ENCODE measurements at regions not wholly inside any gene's neighbourhood (a gene's known extent, or its start where the extent isn't known, plus 50 kb on each side); places are given as distances from the start of the nearest gene placed in this dataset.

GRCh38 chr13:95385373-95385772, 84.1 kb upstream of the ABCC4 start:
- Histone ChIP-seq H3K27me3 (no peaks in the 10 kb centered on the region), H3K9me3 (no peaks in the 10 kb centered on the region), H3K4me1 (peaks cover 5% of the 10 kb centered on the region; the same call in 1 of the 2 replicates), H3K36me3 (no peaks in the 10 kb centered on the region), H3K4me3 (ENCODE audit: low read depth, low read length) (no peak overlapping the region)
- DNase-seq: no peak
- TF ChIP-seq CTCF (IDR thresholded peaks at IDR 0.05; ENCODE audit: low read depth, low read length): no peak

- DNase-seq: no peak
- peaks cover 3% of the 10 kb centered on the region; the same call in 1 of the 2 replicates for H3K4me1 ChIP-seq
- TF ChIP-seq CTCF (IDR thresholded peaks at IDR 0.05; ENCODE audit: low read depth, low read length): no peak
- no peaks in the 10 kb centered on the region for H3K27me3 ChIP-seq
- no peaks in the 10 kb centered on the region for H3K9me3 ChIP-seq
- no peaks in the 10 kb centered on the region for H3K36me3 ChIP-seq
- no peak overlapping the region for H3K4me3 ChIP-seq (ENCODE audit: low read depth, low read length)
Observed at GRCh38 chr13:95385798-95386197, 84.5 kb upstream of the ABCC4 start.

GRCh38 chr13:95386370-95386769, 85.1 kb upstream of the ABCC4 start:
- H3K27me3 ChIP-seq: no peaks in the 10 kb centered on the region
- no peaks in the 10 kb centered on the region for H3K36me3 ChIP-seq
- TF ChIP-seq CTCF (IDR thresholded peaks at IDR 0.05; ENCODE audit: low read depth, low read length): no peak
- H3K4me1 ChIP-seq: peaks cover 3% of the 10 kb centered on the region; the same call in 1 of the 2 replicates
- H3K4me3 ChIP-seq (ENCODE audit: low read depth, low read length): no peak overlapping the region
- no peaks in the 10 kb centered on the region for H3K9me3 ChIP-seq
- no peak for DNase-seq

- H3K9me3 ChIP-seq: no peaks in the 10 kb centered on the region
- H3K27me3 ChIP-seq: no peaks in the 10 kb centered on the region
- H3K4me1 ChIP-seq: peaks cover 3% of the 10 kb centered on the region; the same call in 1 of the 2 replicates
- no peak for DNase-seq
- H3K4me3 ChIP-seq (ENCODE audit: low read depth, low read length): no peak overlapping the region
- no peak for TF ChIP-seq CTCF (IDR thresholded peaks at IDR 0.05; ENCODE audit: low read depth, low read length)
- no peaks in the 10 kb centered on the region for H3K36me3 ChIP-seq
Observed at GRCh38 chr13:95387733-95388207, 86.5 kb upstream of the ABCC4 start.

- no peak for TF ChIP-seq CTCF (IDR thresholded peaks at IDR 0.05; ENCODE audit: low read depth, low read length)
- H3K36me3 ChIP-seq: no peaks in the 10 kb centered on the region
- H3K9me3 ChIP-seq: no peaks in the 10 kb centered on the region
- H3K4me3 ChIP-seq (ENCODE audit: low read depth, low read length): no peak overlapping the region
- peaks cover 3% of the 10 kb centered on the region; the same call in 1 of the 2 replicates for H3K4me1 ChIP-seq
- H3K27me3 ChIP-seq: no peaks in the 10 kb centered on the region
- no peak for DNase-seq
Observed at GRCh38 chr13:95388420-95389079, 87.3 kb upstream of the ABCC4 start.

GRCh38 chr13:95391362-95391761, 90.1 kb upstream of the ABCC4 start:
- H3K4me1 ChIP-seq: peaks cover 3% of the 10 kb centered on the region; the same call in 1 of the 2 replicates
- no peak for DNase-seq
- no peaks in the 10 kb centered on the region for H3K9me3 ChIP-seq
- no peak overlapping the region for H3K4me3 ChIP-seq (ENCODE audit: low read depth, low read length)
- H3K36me3 ChIP-seq: no peaks in the 10 kb centered on the region
- no peak for TF ChIP-seq CTCF (IDR thresholded peaks at IDR 0.05; ENCODE audit: low read depth, low read length)
- no peaks in the 10 kb centered on the region for H3K27me3 ChIP-seq
